IMR-90 (cell line): ENCODE measurements at regions not wholly inside any gene's neighbourhood (a gene's known extent, or its start where the extent isn't known, plus 50 kb on each side); places are given as distances from the start of the nearest gene placed in this dataset.

Experiments used
- ATAC-seq: fragments of 200-7000 bp; cut with Tn5 transposase; 2 replicates; pipeline ENCODE4 v1.9.1; 2020; ENCODE audit warnings: low read depth, mild to moderate bottlenecking, moderate library complexity
- BruUV-seq: library from RNA; stranded (reverse); fragments of 400-500 nt; replicated peaks from 2 replicates; lab custom pipeline; 2021; lab: Mats Ljungman, UMichigan
- CTCF ChIA-PET: fragments of 300-600 bp; formaldehyde crosslinking; extraction: SDS; loops from one replicate; lab custom pipeline; 2021; ENCODE audit warnings: antibody characterized with exemption; lab: Yijun Ruan, JAX
- POLR2A ChIA-PET: fragments of 300-600 bp; sonication (Branson Sonifier 250); formaldehyde crosslinking; loops from one replicate; lab custom pipeline; 2022; ENCODE audit warnings: antibody characterized with exemption; ENCODE audit not compliant: unreplicated experiment; lab: Charles Lee
- DNase-seq: peaks from one replicate; pipeline ENCODE4 v3.0.0; 2013
- H2AFZ ChIP-seq: replicated peaks from 2 replicates; pipeline ENCODE3; 2013; ENCODE audit warnings: low read length, mild to moderate bottlenecking; ENCODE audit not compliant: poor library complexity
- H2AK5ac ChIP-seq: 2 replicates; pipeline ENCODE4 v1.6.1; 2013; ENCODE audit warnings: low read depth, low read length, inconsistent platforms
- H2AK9ac ChIP-seq: replicated peaks from 2 replicates; pipeline ENCODE3; 2013; ENCODE audit warnings: mild to moderate bottlenecking, low read depth, low read length, moderate library complexity; ENCODE audit not compliant: poor library complexity
- H2BK120ac ChIP-seq: 2 replicates; pipeline ENCODE4 v1.6.1; 2013; ENCODE audit warnings: low read depth, low read length, inconsistent platforms
- H2BK15ac ChIP-seq: 3 replicates; pipeline ENCODE4 v1.6.1; 2013; ENCODE audit warnings: low read depth, low read length, inconsistent platforms
- H2BK20ac ChIP-seq: 2 replicates; pipeline ENCODE4 v1.6.1; 2013; ENCODE audit warnings: low read depth, mild to moderate bottlenecking, inconsistent platforms, low read length, moderate library complexity
- H2BK5ac ChIP-seq: 2 replicates; pipeline ENCODE4 v1.6.1; 2013; ENCODE audit warnings: mild to moderate bottlenecking, low read depth, low read length, inconsistent platforms; ENCODE audit not compliant: poor library complexity, severe bottlenecking
- H3K14ac ChIP-seq: replicated peaks from 2 replicates; pipeline ENCODE4 v1.6.1; 2013; ENCODE audit warnings: low read depth, low read length, inconsistent platforms
- H3K18ac ChIP-seq: 2 replicates; pipeline ENCODE4 v1.6.1; 2013; ENCODE audit warnings: low read depth, low read length, control low read depth
- H3K23ac ChIP-seq: 2 replicates; pipeline ENCODE4 v1.6.1; 2013; ENCODE audit warnings: low read depth, low read length, inconsistent platforms
- H3K27ac ChIP-seq: 2 replicates; pipeline ENCODE4 v1.5.1; 2013; ENCODE audit warnings: mild to moderate bottlenecking, control low read depth, low read length; ENCODE audit not compliant: insufficient read depth
- H3K27me3 ChIP-seq: 2 replicates; pipeline ENCODE4 v1.6.1; 2013; ENCODE audit warnings: low read length; ENCODE audit not compliant: control insufficient read depth, insufficient read depth
- H3K36me3 ChIP-seq: 2 replicates; pipeline ENCODE4 v1.6.1; 2013; ENCODE audit warnings: low read length, mixed read lengths; ENCODE audit not compliant: control insufficient read depth, insufficient read depth
- H3K4ac ChIP-seq: 2 replicates; pipeline ENCODE4 v1.6.1; 2013; ENCODE audit warnings: low read depth, low read length, inconsistent platforms
- H3K4me1 ChIP-seq: 2 replicates; pipeline ENCODE4 v1.6.1; 2013; ENCODE audit warnings: low read length, mixed read lengths; ENCODE audit not compliant: control insufficient read depth, insufficient read depth
- H3K4me2 ChIP-seq: 2 replicates; pipeline ENCODE4 v1.6.1; 2013; ENCODE audit warnings: low read depth, mild to moderate bottlenecking, control low read depth, low read length, moderate library complexity
- H3K4me3 ChIP-seq: 2 replicates; pipeline ENCODE4 v1.5.1; 2013; ENCODE audit warnings: low read depth, mild to moderate bottlenecking, control low read depth, low read length, moderate library complexity; ENCODE audit not compliant: insufficient read depth
- H3K56ac ChIP-seq: 2 replicates; pipeline ENCODE4 v1.6.1; 2013; ENCODE audit warnings: low read length, inconsistent platforms; ENCODE audit not compliant: insufficient read depth; ENCODE audit errors: extremely low read depth
- H3K79me1 ChIP-seq, 2 experiments: 2 replicates each; pipeline ENCODE4 v1.6.1; 2013; ENCODE audit warnings: low read length in 2 of 2, inconsistent platforms in 1 of 2, low read depth in 1 of 2
- H3K9ac ChIP-seq: 2 replicates; pipeline ENCODE4 v1.6.1; 2013; ENCODE audit warnings: low read depth, low read length, control low read depth
- H3K9me1 ChIP-seq: 2 replicates; pipeline ENCODE4 v1.6.1; 2013; ENCODE audit warnings: low read length, inconsistent platforms; ENCODE audit not compliant: insufficient read depth
- H3K9me3 ChIP-seq: 2 replicates; pipeline ENCODE4 v1.6.1; 2013; ENCODE audit warnings: low read length; ENCODE audit not compliant: control insufficient read depth, insufficient read depth
- H4K20me1 ChIP-seq: 2 replicates; pipeline ENCODE4 v1.6.1; 2013; ENCODE audit warnings: low read length, inconsistent platforms; ENCODE audit not compliant: insufficient read depth
- H4K5ac ChIP-seq: 2 replicates; pipeline ENCODE4 v1.6.1; 2013; ENCODE audit warnings: mild to moderate bottlenecking, low read depth, low read length, control low read depth
- H4K8ac ChIP-seq, 2 experiments: 2 replicates each; pipeline ENCODE4 v1.6.1; 2013; ENCODE audit warnings: low read depth in 2 of 2, low read length in 2 of 2, control low read depth in 1 of 2, inconsistent platforms in 1 of 2
- H4K91ac ChIP-seq: 2 replicates; pipeline ENCODE4 v1.6.1; 2013; ENCODE audit warnings: low read depth, low read length, inconsistent platforms; ENCODE audit not compliant: insufficient read depth
- BHLHE40 ChIP-seq: fragments of 150-350 bp; IDR thresholded peaks from 2 replicates; pipeline ENCODE4 v1.6.1; 2016; ENCODE audit warnings: mild to moderate bottlenecking, low read depth, low read length
- FOS ChIP-seq: fragments of 150-350 bp; IDR thresholded peaks from 2 replicates; pipeline ENCODE4 v1.6.1; 2016; ENCODE audit warnings: low read depth, low read length
- MAFK ChIP-seq: IDR thresholded peaks from 2 replicates; pipeline ENCODE4 v1.6.1; 2012; ENCODE audit warnings: low read depth, low read length, improper control_type of control experiment
- USF2 ChIP-seq: fragments of 150-350 bp; IDR thresholded peaks from 2 replicates; pipeline ENCODE4 v1.6.1; 2017; ENCODE audit warnings: mild to moderate bottlenecking, antibody characterized with exemption, low read length, low read depth
- WGBS, 2 experiments: methylation state at CpG; one replicate each; pipeline versions ENCODE4 v1.1.5 to v1.1.7; 2013; ENCODE audit warnings: missing lambda C conversion rate in 2 of 2; ENCODE audit not compliant: insufficient read length in 1 of 2; ENCODE audit errors: extremely low coverage in 2 of 2; 5-methylcytosine and 5-hydroxymethylcytosine counted together
- dilution Hi-C: fragments of 300-500 bp; cut with HindIII; formaldehyde crosslinking; loops from one replicate; pipeline ENCODE4 v1.14.3; 2018; ENCODE audit warnings: low sequenced_read_pairs; ENCODE audit not compliant: unreplicated experiment
- in situ Hi-C: fragments of 300-500 bp; cut with MboI; formaldehyde crosslinking; loops from 3 replicates; pipeline ENCODE4 v1.14.3; 2019; ENCODE audit warnings: low sequenced_read_pairs, inconsistent platforms, mixed read lengths
- intact Hi-C: fragments of 100-400 bp; cut with micrococcal nuclease; formaldehyde crosslinking; loops from 2 replicates; pipeline ENCODE4 v1.10.0; 2022

GRCh38 chr2:4992226-4992625, 700.0 kb upstream of the SOX11 start:
- CTCF ChIA-PET: no interaction called here
- Histone ChIP-seq H2BK20ac (no peak overlapping the region), H3K4me3 (no peak overlapping the region), H2AK5ac (no peak overlapping the region), H2BK120ac (no peak overlapping the region), H3K14ac (no peak overlapping the region), H3K36me3 (no peaks in the 10 kb centered on the region), H3K9ac (no peak overlapping the region), H4K5ac (no peak overlapping the region), H3K56ac (no peak overlapping the region), H3K79me1 (no peaks in the 10 kb centered on the region), H3K27me3 (no peaks in the 10 kb centered on the region), H2BK15ac (no peak overlapping the region), H2AK9ac (no peak overlapping the region), H4K20me1 (no peaks in the 10 kb centered on the region), H3K4ac (no peak overlapping the region), H3K4me2 (no peak overlapping the region), H4K8ac (no peak overlapping the region), H2BK5ac (no peak overlapping the region), H3K4me1 (no peaks in the 10 kb centered on the region), H3K23ac (no peak overlapping the region), H2AFZ (no peak overlapping the region), H3K9me1 (no peaks in the 10 kb centered on the region), H3K27ac (no peak overlapping the region), H4K91ac (no peak overlapping the region), H3K9me3 (peaks cover 19% of the 10 kb centered on the region), H3K18ac (no peak overlapping the region)
- intact Hi-C loops: no loop called here
- POLR2A ChIA-PET: no interaction called here
- no TSS peak for BruUV-seq
- no peak for DNase-seq
- no peak for ATAC-seq
- in situ Hi-C loops: no loop called here
- TF ChIP-seq BHLHE40 (no peak), USF2 (no peak), MAFK (no peak), FOS (no peak)
- dilution Hi-C loops: no loop called here
- no CpG with 5 or more reads among the region's 4 CpGs for WGBS, 2 experiments
